ENCODE measurements at regions not wholly inside any gene's neighbourhood (a gene's known extent, or its start where the extent isn't known, plus 50 kb on each side); places are given as distances from the start of the nearest gene placed in this dataset.
A peak's percentile ranks its signal among the peaks of the same experiment; 100 is the strongest.

DNA sequence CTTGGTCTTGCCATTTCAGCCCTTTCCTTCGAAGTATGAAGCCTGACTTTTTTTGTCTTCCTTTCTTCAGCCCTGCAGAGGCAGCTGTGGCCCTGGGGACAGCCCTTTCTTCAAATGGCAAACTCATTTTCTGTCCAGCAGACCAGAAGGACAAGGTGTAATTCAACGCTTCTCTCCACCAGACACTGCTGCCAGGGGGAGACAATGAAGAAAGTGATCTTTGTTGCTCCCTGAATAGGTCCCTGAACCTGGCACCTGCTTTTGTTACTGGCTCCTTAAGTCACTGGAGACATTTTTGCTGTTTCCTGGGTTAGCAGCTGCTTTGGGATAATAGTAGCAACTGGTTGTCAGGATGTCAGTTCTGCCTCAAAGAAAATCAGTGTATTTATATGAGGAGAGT, 50.8 kb upstream of the MACF1 start:
- Histone ChIP-seq H3K9me3 (replicated peaks) (no peaks in the 10 kb centered on the region), H3K4me3 (no peak overlapping the region), H3K4me1 (replicated peaks) (peaks cover 65% of the 10 kb centered on the region), H3K36me3 (peaks cover 8% of the 10 kb centered on the region; the same call in 1 of the 2 replicates), H3K27ac (0 out of 2 replicates have a peak overlapping the region, but pooled peaks have one; percentile 13), H3K27me3 (replicated peaks) (no peaks in the 10 kb centered on the region)
- no peak for DNase-seq (ENCODE audit: low read depth in 1 of 2, low spot score in 2 of 2)

DNA sequence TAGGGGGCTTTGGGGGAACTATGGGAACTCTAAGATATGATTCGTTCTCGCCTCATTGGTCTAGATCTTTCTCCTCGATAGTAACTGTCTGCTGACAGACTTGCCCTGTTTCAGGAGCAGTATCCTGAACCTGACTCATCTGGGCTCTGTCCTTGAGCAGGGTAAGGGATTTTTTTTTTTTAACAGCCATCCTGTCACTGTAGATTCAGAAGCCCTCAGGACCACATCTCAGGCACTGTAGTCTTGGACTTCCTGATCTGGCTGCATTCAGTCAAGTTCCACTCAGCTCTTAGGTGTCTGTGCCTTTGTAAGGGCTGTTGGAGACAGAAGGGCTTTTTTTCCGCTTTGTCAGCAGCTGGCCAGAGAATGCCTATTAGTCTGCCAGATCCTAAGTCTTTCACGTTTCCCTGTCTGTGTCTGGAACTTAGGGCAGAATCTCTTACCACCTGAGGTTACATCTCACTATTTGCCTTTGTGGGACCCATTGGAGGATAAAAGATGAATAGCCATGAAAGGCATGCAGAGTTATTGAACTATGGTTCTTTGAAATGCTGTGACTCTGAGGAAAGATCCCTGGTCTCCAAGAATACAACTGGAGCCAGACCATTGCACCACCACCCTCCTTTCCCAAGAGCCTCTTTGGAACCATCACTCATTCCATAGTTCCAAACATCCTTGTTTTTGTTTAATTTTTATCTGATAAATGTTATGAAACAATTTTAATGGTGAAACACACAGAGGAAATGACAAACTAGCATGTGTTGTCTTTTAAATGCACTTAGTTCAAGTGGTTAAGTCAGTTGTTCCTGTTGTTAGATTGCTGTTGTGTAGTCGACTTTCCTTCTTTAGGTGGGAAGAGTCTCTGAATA, 49.7 kb upstream of the MACF1 start:
- Histone ChIP-seq H3K27ac (peak overlapping the region; percentile 13), H3K9me3 (replicated peaks) (no peaks in the 10 kb centered on the region), H3K4me1 (replicated peaks) (peaks cover 76% of the 10 kb centered on the region), H3K27me3 (replicated peaks) (no peaks in the 10 kb centered on the region), H3K4me3 (no peak overlapping the region), H3K36me3 (peaks cover 8% of the 10 kb centered on the region; the same call in 1 of the 2 replicates)
- DNase-seq (ENCODE audit: low read depth in 1 of 2, low spot score in 2 of 2), result peak in 1 of 2 experiments; percentile 58

All from SJSA1 (cell line).